Fibroblast of the aortic adventitia (primary cell): ENCODE measurements at regions not wholly inside any gene's neighbourhood (a gene's known extent, or its start where the extent isn't known, plus 50 kb on each side); places are given as distances from the start of the nearest gene placed in this dataset.
"Not testable (repeated sequence)": the region's sequence is repeated elsewhere in the genome, so short reads cannot be mapped to it uniquely, and the experiment has no call there.

Experiments used
- DNase-seq: peaks from one replicate; pipeline ENCODE4 v3.0.0-alpha.2; 2010; ENCODE audit warnings: low read depth
- H3K4me3 ChIP-seq: 2 replicates; pipeline ENCODE4 v1.5.1; 2011; ENCODE audit warnings: low read depth, mild to moderate bottlenecking, control low read depth, low read length, moderate library complexity
- TF ChIP-seq, protein P1 (sequence below): IDR thresholded peaks from 2 replicates; pipeline ENCODE4 v1.5.1; 2011; ENCODE audit warnings: mild to moderate bottlenecking, low read length, control low read depth, inconsistent platforms; ENCODE audit not compliant: insufficient read depth

- no peak for DNase-seq
- no peak overlapping the region for H3K4me3 ChIP-seq
- TF ChIP-seq, protein P1, sequence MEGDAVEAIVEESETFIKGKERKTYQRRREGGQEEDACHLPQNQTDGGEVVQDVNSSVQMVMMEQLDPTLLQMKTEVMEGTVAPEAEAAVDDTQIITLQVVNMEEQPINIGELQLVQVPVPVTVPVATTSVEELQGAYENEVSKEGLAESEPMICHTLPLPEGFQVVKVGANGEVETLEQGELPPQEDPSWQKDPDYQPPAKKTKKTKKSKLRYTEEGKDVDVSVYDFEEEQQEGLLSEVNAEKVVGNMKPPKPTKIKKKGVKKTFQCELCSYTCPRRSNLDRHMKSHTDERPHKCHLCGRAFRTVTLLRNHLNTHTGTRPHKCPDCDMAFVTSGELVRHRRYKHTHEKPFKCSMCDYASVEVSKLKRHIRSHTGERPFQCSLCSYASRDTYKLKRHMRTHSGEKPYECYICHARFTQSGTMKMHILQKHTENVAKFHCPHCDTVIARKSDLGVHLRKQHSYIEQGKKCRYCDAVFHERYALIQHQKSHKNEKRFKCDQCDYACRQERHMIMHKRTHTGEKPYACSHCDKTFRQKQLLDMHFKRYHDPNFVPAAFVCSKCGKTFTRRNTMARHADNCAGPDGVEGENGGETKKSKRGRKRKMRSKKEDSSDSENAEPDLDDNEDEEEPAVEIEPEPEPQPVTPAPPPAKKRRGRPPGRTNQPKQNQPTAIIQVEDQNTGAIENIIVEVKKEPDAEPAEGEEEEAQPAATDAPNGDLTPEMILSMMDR = no peak
Measured at GRCh38 chr6:86118271-86118670, 475.6 kb upstream of the SYNCRIP start.

DNA sequence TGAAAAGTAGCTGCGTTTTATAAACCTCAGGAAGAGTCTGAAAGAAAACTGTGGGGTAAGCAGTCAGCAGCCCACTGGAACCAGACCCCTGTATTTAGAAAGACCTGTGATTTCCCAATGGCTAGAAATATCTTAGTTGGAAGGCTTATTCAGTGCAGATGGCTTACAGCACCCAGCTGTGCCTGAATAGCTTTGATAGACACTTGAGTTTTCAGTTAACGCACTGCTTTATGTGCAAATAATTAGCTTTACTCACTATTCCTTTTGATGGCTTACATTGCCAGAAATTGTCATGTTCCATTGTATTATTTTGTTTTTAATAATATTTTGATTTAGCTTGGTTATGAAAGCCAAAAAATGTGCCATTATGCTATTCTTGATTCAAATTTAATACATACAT is 465.3 kb upstream of the SYNCRIP start:
- no peak for DNase-seq
- TF ChIP-seq, protein P1 = no peak
- H3K4me3 ChIP-seq = no peak overlapping the region

- H3K4me3 ChIP-seq = no peak overlapping the region
- TF ChIP-seq, protein P1 = no peak
- DNase-seq = no peak
Measured at GRCh38 chr6:86087954-86088353, 445.3 kb upstream of the SYNCRIP start.

GRCh38 chr6:86079938-86080337 is 437.3 kb upstream of the SYNCRIP start:
- DNase-seq = no peak
- H3K4me3 ChIP-seq = no peak overlapping the region
- TF ChIP-seq, protein P1 = no peak

GRCh38 chr6:86070151-86070550 is 427.5 kb upstream of the SYNCRIP start:
- no peak overlapping the region for H3K4me3 ChIP-seq
- TF ChIP-seq, protein P1 = no peak
- DNase-seq = no peak

- DNase-seq = not testable (repeated sequence)
Measured at GRCh38 chr6:86065002-86065401, 422.3 kb upstream of the SYNCRIP start.

GRCh38 chr6:86057293-86057980 is 414.8 kb upstream of the SYNCRIP start:
- DNase-seq, H3K4me3 ChIP-seq: not testable (repeated sequence)

More at GRCh38 chr6:86065002-86065401, 422.3 kb upstream of the SYNCRIP start:
- not testable (repeated sequence) for H3K4me3 ChIP-seq

DNA sequence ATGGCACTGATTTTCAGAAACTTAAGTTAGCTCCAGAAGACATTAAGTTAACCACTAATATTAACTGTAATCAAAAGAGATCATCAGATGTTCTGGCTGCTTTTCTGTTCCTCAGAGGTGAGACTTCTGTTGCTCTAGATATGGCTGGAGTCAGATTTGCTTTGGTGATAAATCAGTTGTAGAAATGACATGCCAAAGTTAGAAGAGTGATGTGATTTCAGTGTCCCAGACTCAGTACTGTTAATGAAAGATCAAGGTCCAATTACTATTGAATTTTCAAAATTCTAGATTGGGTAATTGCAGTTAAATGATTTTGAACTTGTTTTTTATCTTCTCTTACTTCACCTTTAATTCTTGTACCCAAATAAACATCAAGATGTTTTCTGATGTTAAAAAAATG is 402.4 kb upstream of the SYNCRIP start:
- TF ChIP-seq, protein P1 = no peak
- no peak for DNase-seq
- no peak overlapping the region for H3K4me3 ChIP-seq
